SK-N-SH (cell line): ENCODE measurements at regions not wholly inside any gene's neighbourhood (a gene's known extent, or its start where the extent isn't known, plus 50 kb on each side); places are given as distances from the start of the nearest gene placed in this dataset.

Experiments used
- CTCF ChIA-PET: fragments of 300-600, 350-600 bp; formaldehyde crosslinking; extraction: SDS; loops from one replicate; lab custom pipeline; 2021; lab: Yijun Ruan, JAX
- POLR2A ChIA-PET: fragments of 350-600 bp; sonication (Branson Sonifier 250); formaldehyde crosslinking; extraction: SDS; loops from one replicate; lab custom pipeline; 2020; ENCODE audit warnings: antibody characterized with exemption, inconsistent platforms; lab: Yijun Ruan, JAX
- DNase-seq: peaks from one replicate; pipeline ENCODE4 v3.0.0; 2012
- H2AFZ ChIP-seq: fragments of 200-600 bp; sonication (generic); 2 replicates; pipeline ENCODE4 v1.8.1; 2016; ENCODE audit warnings: antibody characterized with exemption, mild to moderate bottlenecking, low read depth
- H3F3A ChIP-seq: fragments of 200-600 bp; sonication (generic); replicated peaks from 2 replicates; pipeline ENCODE3; 2016; ENCODE audit warnings: antibody characterized with exemption, mild to moderate bottlenecking; ENCODE audit not compliant: insufficient read depth
- H3K27ac ChIP-seq, 2 experiments: fragments of 200-500 bp in 1 of 2; fragments of 200-600 bp in 1 of 2; sonication (Bioruptor generic) in 1 of 2; sonication (generic), shearing (Covaris generic) in 1 of 2; 2 replicates each; pipeline versions ENCODE4 v1.5.1 to v1.6.1; 2014 to 2016; ENCODE audit warnings: low read depth in 2 of 2, inconsistent platforms in 1 of 2, low read length in 1 of 2, mild to moderate bottlenecking in 1 of 2, mixed read lengths in 1 of 2
- H3K27me3 ChIP-seq: fragments of 200-600 bp; sonication (generic), shearing (Covaris generic); 2 replicates; pipeline ENCODE4 v1.6.1; 2016; ENCODE audit warnings: mixed run types; ENCODE audit not compliant: insufficient read depth
- H3K36me3 ChIP-seq, 2 experiments: fragments of 200-500 bp in 1 of 2; fragments of 200-600 bp in 1 of 2; sonication (Bioruptor generic) in 1 of 2; sonication (generic) in 1 of 2; replicated peaks in 1 of 2; 2 replicates each; pipeline versions ENCODE3 to v1.5.1; 2014 to 2016; ENCODE audit warnings: low read length in 1 of 2, mild to moderate bottlenecking in 1 of 2; ENCODE audit not compliant: insufficient read depth in 2 of 2, control insufficient read depth in 1 of 2
- H3K4me1 ChIP-seq, 2 experiments: fragments of 200-500 bp in 1 of 2; fragments of 200-600 bp in 1 of 2; sonication (Bioruptor generic) in 1 of 2; sonication (generic), shearing (Covaris generic) in 1 of 2; 2 replicates each; pipeline versions ENCODE4 v1.5.1 to v1.6.1; 2014 to 2016; ENCODE audit warnings: low read depth in 1 of 2, low read length in 1 of 2, mixed run types in 1 of 2; ENCODE audit not compliant: insufficient read depth in 2 of 2, control insufficient read depth in 1 of 2
- H3K4me2 ChIP-seq: fragments of 200-600 bp; sonication (generic), shearing (Covaris generic); 2 replicates; pipeline ENCODE4 v1.6.1; 2017; ENCODE audit warnings: mixed run types
- H3K4me3 ChIP-seq, 2 experiments: fragments of 200-500 bp in 1 of 2; fragments of 200-600 bp in 1 of 2; sonication (Bioruptor generic) in 1 of 2; sonication (generic), shearing (Covaris generic) in 1 of 2; 2 replicates each; pipeline versions ENCODE4 v1.5.1 to v1.8.1; 2014 to 2016; ENCODE audit warnings: low read depth in 2 of 2, inconsistent platforms in 1 of 2, low read length in 1 of 2, mild to moderate bottlenecking in 1 of 2, mixed read lengths in 1 of 2, moderate library complexity in 1 of 2
- H3K79me2 ChIP-seq: fragments of 200-600 bp; sonication (generic); 2 replicates; pipeline ENCODE4 v1.8.1; 2017; ENCODE audit warnings: mild to moderate bottlenecking; ENCODE audit not compliant: insufficient read depth
- H3K9ac ChIP-seq: fragments of 200-600 bp; sonication (generic); 2 replicates; pipeline ENCODE4 v1.6.1; 2017; ENCODE audit warnings: mixed run types
- H3K9me2 ChIP-seq: fragments of 200-600 bp; sonication (generic); 2 replicates; pipeline ENCODE4 v1.6.1; 2017; ENCODE audit warnings: mixed run types
- H3K9me3 ChIP-seq: fragments of 200-600 bp; sonication (generic); 2 replicates; pipeline ENCODE4 v1.6.1; 2017; ENCODE audit warnings: mixed run types, mild to moderate bottlenecking, moderate library complexity
- H4K20me1 ChIP-seq: fragments of 200-600 bp; sonication (generic); 2 replicates; pipeline ENCODE4 v1.6.1; 2017; ENCODE audit warnings: mild to moderate bottlenecking, mixed run types; ENCODE audit not compliant: insufficient read depth
- CHD2 ChIP-seq: fragments of 150-350 bp; IDR thresholded peaks from 2 replicates; pipeline ENCODE4 v1.6.1; 2018; ENCODE audit warnings: low read length; ENCODE audit not compliant: partially characterized antibody
- ELF1 ChIP-seq: IDR thresholded peaks from 2 replicates; pipeline ENCODE4 v1.4.0; 2012
- EP300 ChIP-seq, 2 experiments: IDR thresholded peaks; 2 replicates each; pipeline versions ENCODE4 v1.4.0 to v1.6.1; 2012; ENCODE audit warnings: borderline replicate concordance in 1 of 2, low read depth in 1 of 2, low read length in 1 of 2
- FOXJ3 ChIP-seq: sonication (generic); formaldehyde crosslinking; IDR thresholded peaks from 2 replicates; pipeline ENCODE4 v1.5.1; 2020; ENCODE audit warnings: mild to moderate bottlenecking, missing genetic modification reagents
- GATA2 ChIP-seq: sonication (generic); formaldehyde crosslinking; IDR thresholded peaks from 2 replicates; pipeline ENCODE4 v1.5.0; 2020; ENCODE audit warnings: mild to moderate bottlenecking, missing genetic modification reagents
- JUND ChIP-seq: IDR thresholded peaks from 2 replicates; pipeline ENCODE4 v1.4.0; 2012
- MEF2A ChIP-seq: IDR thresholded peaks from 2 replicates; pipeline ENCODE4 v1.4.0; 2012; ENCODE audit warnings: low read depth, borderline replicate concordance
- MXI1 ChIP-seq: IDR thresholded peaks from 2 replicates; pipeline ENCODE4 v1.6.1; 2012; ENCODE audit warnings: mild to moderate bottlenecking, low read depth, low read length, improper control_type of control experiment
- NFIC ChIP-seq: IDR thresholded peaks from 2 replicates; pipeline ENCODE4 v1.4.0; 2012; ENCODE audit warnings: borderline replicate concordance
- POLR2AphosphoS5 ChIP-seq: IDR thresholded peaks from 2 replicates; pipeline ENCODE4 v1.6.1; 2012; ENCODE audit warnings: low read depth, low read length
- RAD21 ChIP-seq: IDR thresholded peaks from 2 replicates; pipeline ENCODE4 v1.6.1; 2012; ENCODE audit warnings: mild to moderate bottlenecking, low read length
- RCOR1 ChIP-seq: fragments of 150-350 bp; IDR thresholded peaks from 2 replicates; pipeline ENCODE4 v1.6.1; 2017; ENCODE audit warnings: antibody characterized with exemption, low read length
- RFX5 ChIP-seq: IDR thresholded peaks from 2 replicates; pipeline ENCODE4 v1.6.1; 2012; ENCODE audit warnings: mild to moderate bottlenecking, improper control_type of control experiment, low read length
- RXRA ChIP-seq: IDR thresholded peaks from 2 replicates; pipeline ENCODE4 v1.4.0; 2012; ENCODE audit warnings: low read depth, mild to moderate bottlenecking, borderline replicate concordance
- SMC3 ChIP-seq: IDR thresholded peaks from 2 replicates; pipeline ENCODE4 v1.6.1; 2012; ENCODE audit warnings: low read depth, low read length, improper control_type of control experiment
- TCF12 ChIP-seq: IDR thresholded peaks from 2 replicates; pipeline ENCODE4 v1.4.0; 2012
- YY1 ChIP-seq: IDR thresholded peaks from 2 replicates; pipeline ENCODE4 v1.4.0; 2012; ENCODE audit warnings: low read depth, mild to moderate bottlenecking
- WGBS: methylation state at CpG from one replicate; pipeline ENCODE4 v1.1.6; 2017; ENCODE audit warnings: low lambda C conversion rate; 5-methylcytosine and 5-hydroxymethylcytosine counted together
- TF ChIP-seq, protein P1 (sequence below): fragments of 150-350 bp; IDR thresholded peaks from 2 replicates; pipeline ENCODE4 v1.6.1; 2017; ENCODE audit warnings: antibody characterized with exemption, low read length, low read depth, borderline replicate concordance
- TF ChIP-seq, protein P2 (sequence below): IDR thresholded peaks from 2 replicates; pipeline ENCODE4 v1.4.0; 2012; ENCODE audit warnings: low read depth
- TF ChIP-seq, protein P3 (sequence below): fragments of 150-350 bp; IDR thresholded peaks from 2 replicates; pipeline ENCODE4 v1.6.1; 2016; ENCODE audit warnings: mild to moderate bottlenecking, low read depth, low read length
- TF ChIP-seq, protein P4 (sequence below): fragments of 200-600 bp; sonication (generic); IDR thresholded peaks from 2 replicates; pipeline ENCODE4 v1.6.1; 2017; ENCODE audit warnings: antibody characterized with exemption, mild to moderate bottlenecking, moderate library complexity

DNA sequence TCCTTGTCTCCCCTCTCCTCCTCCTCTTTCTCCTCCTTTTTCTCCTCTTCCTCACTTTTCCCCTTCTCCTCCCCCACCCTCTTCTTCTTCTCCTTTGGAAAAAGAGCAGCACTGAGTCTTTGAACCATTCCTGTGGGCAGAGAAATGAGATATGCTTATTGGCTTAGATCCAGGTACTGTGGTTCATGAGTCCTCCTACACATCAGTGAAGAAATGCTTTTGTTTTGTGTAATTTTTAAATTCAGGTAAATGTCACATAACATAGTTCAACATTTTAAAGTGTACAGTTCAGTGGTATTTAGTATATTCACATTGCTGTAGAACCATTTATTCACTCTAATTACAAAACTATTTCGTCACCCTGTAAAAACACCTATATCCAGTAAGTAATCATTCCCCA is 402.1 kb downstream of the AACS start:
- H3K9me3 ChIP-seq, result no peaks in the 10 kb centered on the region
- no peaks in the 10 kb centered on the region for H3K9me2 ChIP-seq
- ChIA-PET POLR2A (no interaction called here), CTCF (no interaction called here)
- no peak for DNase-seq
- 5% methylated on average over 1 of the region's 1 CpG for WGBS
- no peaks in the 10 kb centered on the region for H3K36me3 ChIP-seq
- H3F3A ChIP-seq, result no peaks in the 10 kb centered on the region
- TF ChIP-seq JUND (no peak), RXRA (no peak), NFIC (no peak), GATA2 (CRISPR knock-in tag) (no peak), MEF2A (no peak), POLR2AphosphoS5 (no peak), RFX5 (no peak), TCF12 (no peak)
- no peaks in the 10 kb centered on the region for H3K79me2 ChIP-seq
- no peak overlapping the region for H3K4me2 ChIP-seq
- no peaks in the 10 kb centered on the region for H4K20me1 ChIP-seq
- no peak overlapping the region for H3K27ac ChIP-seq
- H3K27me3 ChIP-seq, result no peaks in the 10 kb centered on the region
- no peak overlapping the region for H2AFZ ChIP-seq
- no peak overlapping the region for H3K9ac ChIP-seq
- H3K4me1 ChIP-seq, result no peaks in the 10 kb centered on the region; a peak in 1 of 4 replicates
- no peak overlapping the region for H3K4me3 ChIP-seq

DNA sequence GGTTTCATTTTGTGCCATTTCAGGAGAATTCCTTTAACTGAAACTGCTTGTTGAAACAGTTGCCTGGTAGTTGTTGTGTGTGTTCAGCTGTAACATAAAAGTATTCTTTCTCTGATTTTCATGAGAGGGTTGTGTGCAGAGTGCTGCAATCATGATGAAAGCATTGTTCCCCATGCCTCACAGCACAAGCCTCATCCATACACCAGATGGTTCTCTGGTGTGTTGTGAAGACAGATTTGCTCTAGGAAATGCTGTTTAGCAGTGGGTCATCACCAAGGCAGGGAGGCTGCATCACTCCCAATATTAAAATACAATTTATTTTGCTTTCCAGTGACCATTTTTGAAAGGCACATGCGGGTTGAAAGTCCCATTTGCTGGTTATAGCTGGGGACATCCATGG is 404.4 kb downstream of the AACS start:
- no peak overlapping the region for H2AFZ ChIP-seq
- no peaks in the 10 kb centered on the region for H3K36me3 ChIP-seq
- no peak overlapping the region for H3K27ac ChIP-seq
- WGBS, result 0% methylated on average over 1 of the region's 1 CpG
- POLR2A ChIA-PET, result no interaction called here
- H3K9ac ChIP-seq, result no peak overlapping the region
- H3K9me3 ChIP-seq, result no peaks in the 10 kb centered on the region
- no peaks in the 10 kb centered on the region for H3K79me2 ChIP-seq
- no peaks in the 10 kb centered on the region for H3K27me3 ChIP-seq
- no peaks in the 10 kb centered on the region for H3F3A ChIP-seq
- no peak overlapping the region for H3K4me3 ChIP-seq
- no peaks in the 10 kb centered on the region for H4K20me1 ChIP-seq
- no peaks in the 10 kb centered on the region; a peak in 1 of 4 replicates for H3K4me1 ChIP-seq
- no peak for DNase-seq
- TF ChIP-seq ELF1 (no peak), EP300 (IDR thresholded peaks at IDR 0.05; ENCODE audit: borderline replicate concordance in 1 of 2, low read depth in 1 of 2, low read length in 1 of 2) (no peak), CHD2 (no peak), YY1 (no peak), MXI1 (no peak), SMC3 (no peak), NFIC (no peak), RXRA (no peak), TCF12 (no peak), RAD21 (no peak), RCOR1 (no peak), JUND (no peak), FOXJ3 (CRISPR knock-in tag) (no peak), MEF2A (no peak), POLR2AphosphoS5 (no peak)
- TF ChIP-seq, protein P1, sequence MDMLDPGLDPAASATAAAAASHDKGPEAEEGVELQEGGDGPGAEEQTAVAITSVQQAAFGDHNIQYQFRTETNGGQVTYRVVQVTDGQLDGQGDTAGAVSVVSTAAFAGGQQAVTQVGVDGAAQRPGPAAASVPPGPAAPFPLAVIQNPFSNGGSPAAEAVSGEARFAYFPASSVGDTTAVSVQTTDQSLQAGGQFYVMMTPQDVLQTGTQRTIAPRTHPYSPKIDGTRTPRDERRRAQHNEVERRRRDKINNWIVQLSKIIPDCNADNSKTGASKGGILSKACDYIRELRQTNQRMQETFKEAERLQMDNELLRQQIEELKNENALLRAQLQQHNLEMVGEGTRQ, result no peak
- TF ChIP-seq, protein P2, sequence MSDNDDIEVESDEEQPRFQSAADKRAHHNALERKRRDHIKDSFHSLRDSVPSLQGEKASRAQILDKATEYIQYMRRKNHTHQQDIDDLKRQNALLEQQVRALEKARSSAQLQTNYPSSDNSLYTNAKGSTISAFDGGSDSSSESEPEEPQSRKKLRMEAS, result no peak
- TF ChIP-seq, protein P3, sequence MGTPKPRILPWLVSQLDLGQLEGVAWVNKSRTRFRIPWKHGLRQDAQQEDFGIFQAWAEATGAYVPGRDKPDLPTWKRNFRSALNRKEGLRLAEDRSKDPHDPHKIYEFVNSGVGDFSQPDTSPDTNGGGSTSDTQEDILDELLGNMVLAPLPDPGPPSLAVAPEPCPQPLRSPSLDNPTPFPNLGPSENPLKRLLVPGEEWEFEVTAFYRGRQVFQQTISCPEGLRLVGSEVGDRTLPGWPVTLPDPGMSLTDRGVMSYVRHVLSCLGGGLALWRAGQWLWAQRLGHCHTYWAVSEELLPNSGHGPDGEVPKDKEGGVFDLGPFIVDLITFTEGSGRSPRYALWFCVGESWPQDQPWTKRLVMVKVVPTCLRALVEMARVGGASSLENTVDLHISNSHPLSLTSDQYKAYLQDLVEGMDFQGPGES, result no peak
- TF ChIP-seq, protein P4, sequence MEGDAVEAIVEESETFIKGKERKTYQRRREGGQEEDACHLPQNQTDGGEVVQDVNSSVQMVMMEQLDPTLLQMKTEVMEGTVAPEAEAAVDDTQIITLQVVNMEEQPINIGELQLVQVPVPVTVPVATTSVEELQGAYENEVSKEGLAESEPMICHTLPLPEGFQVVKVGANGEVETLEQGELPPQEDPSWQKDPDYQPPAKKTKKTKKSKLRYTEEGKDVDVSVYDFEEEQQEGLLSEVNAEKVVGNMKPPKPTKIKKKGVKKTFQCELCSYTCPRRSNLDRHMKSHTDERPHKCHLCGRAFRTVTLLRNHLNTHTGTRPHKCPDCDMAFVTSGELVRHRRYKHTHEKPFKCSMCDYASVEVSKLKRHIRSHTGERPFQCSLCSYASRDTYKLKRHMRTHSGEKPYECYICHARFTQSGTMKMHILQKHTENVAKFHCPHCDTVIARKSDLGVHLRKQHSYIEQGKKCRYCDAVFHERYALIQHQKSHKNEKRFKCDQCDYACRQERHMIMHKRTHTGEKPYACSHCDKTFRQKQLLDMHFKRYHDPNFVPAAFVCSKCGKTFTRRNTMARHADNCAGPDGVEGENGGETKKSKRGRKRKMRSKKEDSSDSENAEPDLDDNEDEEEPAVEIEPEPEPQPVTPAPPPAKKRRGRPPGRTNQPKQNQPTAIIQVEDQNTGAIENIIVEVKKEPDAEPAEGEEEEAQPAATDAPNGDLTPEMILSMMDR, result no peak
- TF ChIP-seq, all 33 proteins: peak for 0
- no peak overlapping the region for H3K4me2 ChIP-seq
- CTCF ChIA-PET, result no interaction called here
- H3K9me2 ChIP-seq, result no peaks in the 10 kb centered on the region
